BE2C (cell line): ENCODE measurements at regions not wholly inside any gene's neighbourhood (a gene's known extent, or its start where the extent isn't known, plus 50 kb on each side); places are given as distances from the start of the nearest gene placed in this dataset.

Experiments used
- DNase-seq: peaks from one replicate; pipeline ENCODE4 v3.0.0-alpha.2; 2020
- H3K27me3 ChIP-seq: fragments of 250-450 bp; sonication (Bioruptor Pico); 2 replicates; pipeline ENCODE4 v1.5.1; 2020; ENCODE audit warnings: mild to moderate bottlenecking
- H3K36me3 ChIP-seq: fragments of 250-450 bp; sonication (Bioruptor Pico); 2 replicates; pipeline ENCODE4 v1.5.1; 2020; ENCODE audit warnings: mild to moderate bottlenecking
- H3K4me1 ChIP-seq: fragments of 250-450 bp; sonication (Bioruptor Pico); 2 replicates; pipeline ENCODE4 v1.5.1; 2020
- H3K4me3 ChIP-seq: 2 replicates; pipeline ENCODE4 v1.5.1; 2011; ENCODE audit warnings: low read depth, low read length
- H3K9me3 ChIP-seq: fragments of 250-450 bp; sonication (Bioruptor Pico); 2 replicates; pipeline ENCODE4 v1.5.1; 2020
- TF ChIP-seq, protein P1 (sequence below): IDR thresholded peaks from 2 replicates; pipeline ENCODE4 v1.5.1; 2012; ENCODE audit warnings: mild to moderate bottlenecking, low read depth, low read length

DNA sequence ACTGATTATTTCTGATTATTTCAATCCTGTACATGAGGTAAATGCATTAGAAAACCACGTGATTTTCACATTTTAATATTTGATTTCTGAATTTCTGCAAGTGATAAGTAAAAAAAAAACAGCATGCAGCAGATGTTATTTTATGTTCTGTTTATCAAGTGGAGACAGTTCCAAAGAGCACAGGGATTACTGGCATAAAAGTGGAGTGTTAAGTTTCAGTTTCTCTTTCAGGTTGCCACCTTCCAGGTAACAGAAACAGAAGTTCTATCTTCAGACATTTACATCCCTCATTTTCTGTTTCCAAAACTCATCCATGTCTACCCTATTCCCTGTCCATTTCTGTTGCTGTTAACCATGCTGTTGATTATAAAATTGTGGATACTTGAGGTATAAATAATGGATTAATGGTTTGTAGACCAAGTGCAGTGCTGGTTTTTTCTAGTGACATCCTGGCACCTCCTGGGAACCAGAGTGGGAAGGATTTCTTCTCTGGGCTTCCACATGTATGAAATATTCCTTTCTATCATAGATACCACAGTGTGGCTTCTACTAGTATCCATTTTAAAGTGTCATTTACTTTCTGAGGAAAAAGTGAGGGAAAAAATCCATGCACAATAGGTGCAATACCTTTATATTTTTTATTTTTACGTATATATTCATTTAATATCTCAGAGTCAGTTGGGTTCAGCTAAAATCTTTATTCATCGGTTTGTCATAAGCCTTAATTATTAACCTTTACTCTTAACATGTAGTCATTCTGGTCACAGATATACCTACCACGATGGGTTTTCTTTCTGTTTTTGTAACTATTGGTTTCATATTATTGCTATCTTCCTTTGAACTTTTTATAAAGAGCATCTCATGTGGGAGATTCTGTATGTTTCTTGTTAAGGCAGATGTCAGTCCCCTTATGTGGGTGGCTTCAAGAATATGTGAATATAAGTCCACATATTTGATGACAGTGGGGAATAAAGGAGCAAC is 1010.0 kb downstream of the SQOR start:
- H3K27me3 ChIP-seq, result no peaks in the 10 kb centered on the region
- no peaks in the 10 kb centered on the region for H3K9me3 ChIP-seq
- DNase-seq, result no peak
- no peaks in the 10 kb centered on the region for H3K4me1 ChIP-seq
- TF ChIP-seq, protein P1, sequence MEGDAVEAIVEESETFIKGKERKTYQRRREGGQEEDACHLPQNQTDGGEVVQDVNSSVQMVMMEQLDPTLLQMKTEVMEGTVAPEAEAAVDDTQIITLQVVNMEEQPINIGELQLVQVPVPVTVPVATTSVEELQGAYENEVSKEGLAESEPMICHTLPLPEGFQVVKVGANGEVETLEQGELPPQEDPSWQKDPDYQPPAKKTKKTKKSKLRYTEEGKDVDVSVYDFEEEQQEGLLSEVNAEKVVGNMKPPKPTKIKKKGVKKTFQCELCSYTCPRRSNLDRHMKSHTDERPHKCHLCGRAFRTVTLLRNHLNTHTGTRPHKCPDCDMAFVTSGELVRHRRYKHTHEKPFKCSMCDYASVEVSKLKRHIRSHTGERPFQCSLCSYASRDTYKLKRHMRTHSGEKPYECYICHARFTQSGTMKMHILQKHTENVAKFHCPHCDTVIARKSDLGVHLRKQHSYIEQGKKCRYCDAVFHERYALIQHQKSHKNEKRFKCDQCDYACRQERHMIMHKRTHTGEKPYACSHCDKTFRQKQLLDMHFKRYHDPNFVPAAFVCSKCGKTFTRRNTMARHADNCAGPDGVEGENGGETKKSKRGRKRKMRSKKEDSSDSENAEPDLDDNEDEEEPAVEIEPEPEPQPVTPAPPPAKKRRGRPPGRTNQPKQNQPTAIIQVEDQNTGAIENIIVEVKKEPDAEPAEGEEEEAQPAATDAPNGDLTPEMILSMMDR, result no peak
- no peaks in the 10 kb centered on the region for H3K36me3 ChIP-seq
- no peak overlapping the region for H3K4me3 ChIP-seq

DNA sequence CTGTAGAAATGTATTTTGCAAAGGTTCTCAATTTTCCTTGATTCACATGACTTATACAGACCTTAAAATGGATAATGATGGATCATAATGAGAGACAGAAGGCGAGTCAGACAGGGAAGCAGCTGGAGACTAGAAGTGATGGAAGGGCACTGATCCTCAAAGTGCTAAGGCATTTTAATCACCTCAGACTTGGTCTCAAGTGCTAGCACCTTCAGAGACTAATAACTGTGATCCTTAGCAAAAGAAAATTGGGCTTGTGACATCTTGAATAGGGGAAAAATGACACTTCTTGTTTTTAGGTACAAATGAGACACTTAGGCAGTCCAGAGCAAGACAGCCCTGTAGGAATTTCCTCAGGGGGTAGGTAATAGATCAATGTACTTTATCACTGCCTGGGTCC is 1011.7 kb downstream of the SQOR start:
- TF ChIP-seq, protein P1, result no peak
- no peaks in the 10 kb centered on the region for H3K27me3 ChIP-seq
- no peaks in the 10 kb centered on the region for H3K9me3 ChIP-seq

DNA sequence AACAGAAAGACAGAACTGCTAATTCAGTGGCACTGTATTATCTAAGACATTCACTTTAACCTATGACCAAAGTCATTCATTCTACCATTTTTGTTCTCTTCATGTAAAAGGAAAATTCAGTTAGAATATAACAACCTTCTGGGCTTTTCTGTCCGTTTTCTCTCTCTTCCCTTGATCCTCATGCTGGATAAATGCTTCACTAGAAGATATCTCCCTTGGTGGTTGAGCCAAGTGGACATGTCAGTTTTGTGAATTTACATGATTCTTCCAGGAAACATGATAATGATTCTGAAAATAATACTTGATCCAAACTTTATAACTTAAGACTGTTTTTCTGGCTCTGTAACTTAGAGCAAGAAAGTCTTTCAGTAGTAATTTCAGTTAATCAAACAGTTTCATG is 1012.2 kb downstream of the SQOR start:
- Histone ChIP-seq H3K9me3 (no peaks in the 10 kb centered on the region), H3K36me3 (no peaks in the 10 kb centered on the region), H3K4me3 (no peak overlapping the region), H3K27me3 (no peaks in the 10 kb centered on the region), H3K4me1 (no peaks in the 10 kb centered on the region)
- TF ChIP-seq, protein P1, result no peak
- no peak for DNase-seq

More for the DNA sequence above, 1011.7 kb downstream of the SQOR start:
- no peak for DNase-seq
- Histone ChIP-seq H3K36me3 (no peaks in the 10 kb centered on the region), H3K4me1 (no peaks in the 10 kb centered on the region), H3K4me3 (no peak overlapping the region)

DNA sequence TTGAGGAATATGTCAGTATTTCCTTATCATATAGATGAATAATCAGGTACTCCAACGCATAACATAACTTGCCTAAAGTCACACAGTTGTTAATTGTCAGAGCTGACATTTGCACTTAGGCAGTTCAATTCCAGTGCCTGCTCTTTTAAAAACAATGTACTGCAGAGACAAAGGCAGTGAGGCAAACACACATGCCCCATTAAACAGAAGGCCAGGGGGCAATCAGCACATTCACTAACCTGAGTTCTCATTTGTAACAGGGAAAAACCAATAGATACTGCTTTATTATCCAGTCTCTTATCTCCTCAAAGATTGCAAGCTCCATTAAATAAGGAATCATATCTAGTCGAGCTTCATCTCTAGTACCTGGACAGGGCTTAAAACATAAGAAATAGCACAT is 1017.4 kb downstream of the SQOR start:
- no peaks in the 10 kb centered on the region for H3K27me3 ChIP-seq
- H3K9me3 ChIP-seq, result no peaks in the 10 kb centered on the region
- H3K36me3 ChIP-seq, result no peaks in the 10 kb centered on the region
- DNase-seq, result no peak
- TF ChIP-seq, protein P1, result no peak
- H3K4me1 ChIP-seq, result no peaks in the 10 kb centered on the region
- H3K4me3 ChIP-seq, result no peak overlapping the region

DNA sequence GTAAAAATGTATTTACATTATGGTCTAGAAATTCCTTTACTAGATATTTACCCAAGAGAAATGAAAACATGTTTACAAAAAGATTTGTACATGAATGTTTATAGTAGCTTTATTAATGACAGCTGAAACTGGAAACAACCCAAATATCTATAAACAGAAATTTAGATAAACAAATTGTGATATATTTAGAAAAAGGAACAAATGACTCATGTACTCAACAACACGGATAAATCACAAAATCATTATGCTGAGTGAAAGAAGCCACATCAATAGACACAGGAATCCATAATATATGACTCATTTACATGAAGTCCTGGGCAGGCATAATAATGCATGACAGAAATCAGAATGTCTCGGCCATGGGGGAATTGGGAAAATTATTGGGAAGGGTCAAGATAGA is 1020.2 kb downstream of the SQOR start:
- H3K9me3 ChIP-seq, result no peaks in the 10 kb centered on the region
- TF ChIP-seq, protein P1, result no peak
- H3K36me3 ChIP-seq, result no peaks in the 10 kb centered on the region
- H3K4me3 ChIP-seq, result no peak overlapping the region
- H3K27me3 ChIP-seq, result no peaks in the 10 kb centered on the region
- DNase-seq, result no peak
- H3K4me1 ChIP-seq, result no peaks in the 10 kb centered on the region
